ENCODE measurements at regions not wholly inside any gene's neighbourhood (a gene's known extent, or its start where the extent isn't known, plus 50 kb on each side); places are given as distances from the start of the nearest gene placed in this dataset.

DNA sequence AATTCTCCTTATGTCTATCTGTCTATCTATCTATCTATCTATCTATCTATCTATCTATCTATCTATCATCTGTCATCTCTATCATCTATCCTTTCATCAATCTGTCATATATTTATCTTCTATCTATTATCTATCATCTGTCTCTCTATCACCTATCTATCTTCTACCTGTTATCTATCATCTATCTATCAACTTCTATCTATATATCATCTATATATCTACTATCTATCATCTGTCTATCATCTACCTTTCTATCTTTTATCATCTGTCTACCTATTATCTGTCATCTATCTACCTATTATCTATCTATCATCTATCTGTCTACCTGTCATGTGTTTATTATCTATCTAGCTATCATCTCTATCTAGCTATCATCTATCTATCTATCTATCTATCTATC is 124.7 kb upstream of the C1orf174 start:
- TF ChIP-seq, protein P1, sequence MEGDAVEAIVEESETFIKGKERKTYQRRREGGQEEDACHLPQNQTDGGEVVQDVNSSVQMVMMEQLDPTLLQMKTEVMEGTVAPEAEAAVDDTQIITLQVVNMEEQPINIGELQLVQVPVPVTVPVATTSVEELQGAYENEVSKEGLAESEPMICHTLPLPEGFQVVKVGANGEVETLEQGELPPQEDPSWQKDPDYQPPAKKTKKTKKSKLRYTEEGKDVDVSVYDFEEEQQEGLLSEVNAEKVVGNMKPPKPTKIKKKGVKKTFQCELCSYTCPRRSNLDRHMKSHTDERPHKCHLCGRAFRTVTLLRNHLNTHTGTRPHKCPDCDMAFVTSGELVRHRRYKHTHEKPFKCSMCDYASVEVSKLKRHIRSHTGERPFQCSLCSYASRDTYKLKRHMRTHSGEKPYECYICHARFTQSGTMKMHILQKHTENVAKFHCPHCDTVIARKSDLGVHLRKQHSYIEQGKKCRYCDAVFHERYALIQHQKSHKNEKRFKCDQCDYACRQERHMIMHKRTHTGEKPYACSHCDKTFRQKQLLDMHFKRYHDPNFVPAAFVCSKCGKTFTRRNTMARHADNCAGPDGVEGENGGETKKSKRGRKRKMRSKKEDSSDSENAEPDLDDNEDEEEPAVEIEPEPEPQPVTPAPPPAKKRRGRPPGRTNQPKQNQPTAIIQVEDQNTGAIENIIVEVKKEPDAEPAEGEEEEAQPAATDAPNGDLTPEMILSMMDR (IDR thresholded peaks at IDR 0.05): no peak
- TF ChIP-seq SIN3A (IDR thresholded peaks at IDR 0.05; ENCODE audit: borderline replicate concordance, insufficient read depth, low read depth, low read length): no peak
- TF ChIP-seq POLR2AphosphoS5 (IDR thresholded peaks at IDR 0.05; ENCODE audit: low read depth, low read length): no peak
- no peak for TF ChIP-seq TCF7L2 (IDR thresholded peaks at IDR 0.05; ENCODE audit: low read depth, low read length)

Data from Panc1 (cell line).